UCSD-AML1 (cell line): ENCODE measurements at regions not wholly inside any gene's neighbourhood (a gene's known extent, or its start where the extent isn't known, plus 50 kb on each side); places are given as distances from the start of the nearest gene placed in this dataset.

Experiments
- DNase-seq: peaks from one replicate; lab custom pipeline; 2025; ENCODE audit not compliant: unreplicated experiment; lab: John Stamatoyannopoulos, UW

DNA sequence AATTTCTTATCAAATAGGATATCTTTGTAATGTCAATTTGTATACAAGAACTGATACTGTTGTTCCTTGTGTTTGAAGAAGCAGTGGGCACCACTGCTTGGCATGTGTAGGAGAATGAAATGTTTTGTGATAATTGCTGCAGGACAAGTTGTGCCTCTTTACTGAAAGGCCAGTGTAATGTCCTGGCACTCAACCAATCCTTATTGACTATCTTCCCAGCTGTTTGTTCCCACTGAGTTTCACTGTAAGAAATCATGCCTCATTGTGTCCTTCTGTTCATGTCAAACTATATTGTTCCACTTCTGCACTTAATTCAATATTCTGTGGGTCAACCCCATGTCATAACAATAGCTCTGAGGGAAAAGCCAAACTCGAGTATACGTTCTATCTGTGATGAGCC, 136.1 kb upstream of the FAM83B start:
- DNase-seq: no peak

DNA sequence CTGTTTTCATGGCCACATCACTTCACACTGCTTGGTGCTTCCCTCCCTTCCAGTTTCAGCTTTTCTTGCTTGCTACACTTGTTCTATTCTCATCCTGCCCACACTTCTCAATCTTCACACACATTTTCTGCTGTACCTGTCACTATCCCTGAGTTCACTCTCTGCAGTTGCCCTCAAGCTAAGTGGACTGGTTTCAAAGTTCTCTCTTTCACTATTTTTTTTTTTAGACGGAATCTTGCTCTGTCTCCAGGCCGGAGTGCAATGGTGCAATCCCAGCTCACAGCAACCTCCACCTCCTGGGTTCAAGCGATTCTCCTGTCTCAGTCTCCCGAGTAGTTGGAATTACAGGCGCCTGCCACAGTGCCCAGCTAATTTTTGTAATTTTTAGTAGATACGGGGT, 130.6 kb upstream of the FAM83B start:
- DNase-seq: no peak

DNA sequence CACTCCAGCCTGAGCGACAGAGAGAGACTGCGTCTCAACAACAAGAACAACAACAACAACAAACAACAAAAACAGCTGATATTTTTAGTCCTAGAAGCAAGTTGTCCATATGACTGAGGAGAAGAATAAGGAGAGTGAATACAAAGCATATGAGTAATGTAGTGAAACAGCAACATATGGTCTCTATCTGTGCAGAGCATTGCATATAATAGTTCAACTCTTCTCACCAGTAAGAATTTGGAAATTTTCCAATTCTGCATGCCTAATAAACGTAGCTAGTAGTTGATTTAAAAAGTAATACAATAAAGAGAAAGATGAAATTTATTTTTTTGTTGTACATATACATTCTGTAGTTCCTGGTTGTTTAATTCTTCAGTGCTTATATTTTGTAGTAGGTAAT, 129.7 kb upstream of the FAM83B start:
- no peak for DNase-seq

DNA sequence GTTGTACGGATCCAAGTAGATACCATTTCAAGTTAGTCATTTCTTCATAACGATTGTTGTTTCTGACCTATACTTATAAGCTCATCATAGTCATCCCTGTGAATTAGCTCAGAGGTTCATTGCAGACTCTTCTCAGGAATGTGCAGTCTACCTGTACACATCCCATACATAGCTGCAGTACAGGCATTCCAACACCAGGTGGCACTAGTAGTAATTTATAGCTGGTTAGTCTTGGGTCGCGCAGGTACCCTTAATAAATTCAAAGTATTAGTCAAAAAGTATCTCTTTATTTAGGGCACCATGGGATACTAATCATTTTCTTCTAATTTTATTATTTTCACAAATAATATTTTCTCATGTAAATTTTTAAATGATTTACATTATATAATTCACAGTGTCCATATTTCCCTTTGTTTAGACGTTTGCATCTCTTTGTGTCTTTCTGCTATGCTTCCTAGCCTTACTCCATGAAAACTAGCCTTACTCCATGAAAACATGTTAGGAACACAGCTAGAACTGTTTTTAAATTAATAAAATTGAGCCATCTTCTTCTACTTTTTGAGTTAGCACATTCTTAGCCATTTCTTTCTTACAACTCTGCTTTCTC, 128.6 kb upstream of the FAM83B start:
- peak; percentile 11 for DNase-seq

DNA sequence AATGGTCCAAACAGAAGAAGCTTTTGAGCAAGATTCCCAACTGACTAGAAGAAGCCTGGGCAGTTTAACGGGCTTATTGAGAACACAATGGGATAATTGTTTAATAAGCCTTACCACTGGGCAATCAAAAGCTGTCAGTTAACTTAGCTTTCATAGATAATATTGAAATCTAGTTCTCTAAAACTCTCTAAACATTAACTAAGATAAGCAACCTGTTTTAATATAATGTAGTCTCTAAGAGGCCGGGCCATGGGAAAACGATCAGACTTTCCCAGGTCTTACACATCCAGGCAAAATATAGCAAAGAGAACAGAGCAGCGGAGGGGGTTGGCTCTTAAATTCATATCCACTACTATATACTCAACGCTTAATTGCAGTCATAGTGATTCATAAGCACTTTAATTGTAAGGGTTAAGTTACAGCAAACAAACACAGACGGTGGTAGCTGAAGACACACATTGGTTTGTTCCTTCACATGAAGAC, 128.0 kb upstream of the FAM83B start:
- DNase-seq: no peak

DNA sequence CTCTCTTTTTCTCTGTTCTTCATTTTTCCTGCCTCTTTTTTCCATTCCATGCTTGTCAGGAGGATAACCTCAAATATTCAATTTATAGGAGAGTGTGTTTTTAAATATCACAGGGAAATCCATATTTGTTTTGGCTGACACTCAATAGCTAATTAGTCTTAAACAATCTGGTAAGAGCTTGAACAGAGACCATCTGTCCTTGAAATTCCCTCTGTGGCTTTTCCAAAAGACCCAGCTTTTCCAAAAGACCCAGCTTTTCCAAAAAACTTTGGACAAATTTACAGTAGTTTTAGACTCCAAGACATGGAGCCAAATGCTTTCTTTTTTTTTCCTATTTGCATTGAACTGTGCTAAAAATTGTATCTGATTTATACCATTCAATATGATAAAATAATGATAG, 127.4 kb upstream of the FAM83B start:
- no peak for DNase-seq

DNA sequence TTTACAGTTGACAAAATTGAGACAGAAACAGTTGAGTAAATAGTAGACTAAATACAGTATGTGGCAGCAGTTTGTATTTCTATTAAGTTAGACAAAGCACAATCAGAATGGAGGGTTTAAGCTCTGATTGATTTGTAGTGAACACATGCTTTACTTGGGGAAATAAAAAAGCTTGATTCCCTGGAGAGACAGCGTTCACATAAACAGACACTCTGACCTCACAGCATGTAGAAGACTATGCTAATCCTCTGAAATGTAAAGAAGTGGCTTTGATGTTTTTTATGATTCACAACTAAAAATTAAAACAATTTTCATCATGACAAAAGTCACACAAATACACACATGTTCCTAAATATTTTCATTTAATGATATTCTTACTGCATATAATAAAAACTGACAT, 126.9 kb upstream of the FAM83B start:
- no peak for DNase-seq

DNA sequence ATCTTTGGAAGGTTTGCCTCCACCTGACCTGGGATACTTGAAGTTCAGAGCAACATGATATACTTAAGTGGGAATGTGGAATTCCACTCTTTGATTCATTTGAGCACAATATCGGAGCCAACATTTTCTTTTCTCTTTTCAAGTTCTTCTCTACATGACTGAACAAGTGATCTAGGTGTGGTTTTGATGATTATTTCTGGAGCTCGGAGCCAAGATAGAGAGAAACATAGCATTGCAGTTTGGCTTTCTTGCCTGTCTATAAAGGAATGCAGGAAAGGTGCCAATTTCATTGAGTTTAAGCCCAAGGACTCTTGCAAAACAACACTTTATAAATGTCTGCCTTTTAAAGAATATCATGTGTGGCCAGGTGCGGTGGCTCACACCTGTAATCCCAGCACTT, 124.2 kb upstream of the FAM83B start:
- DNase-seq: no peak

DNA sequence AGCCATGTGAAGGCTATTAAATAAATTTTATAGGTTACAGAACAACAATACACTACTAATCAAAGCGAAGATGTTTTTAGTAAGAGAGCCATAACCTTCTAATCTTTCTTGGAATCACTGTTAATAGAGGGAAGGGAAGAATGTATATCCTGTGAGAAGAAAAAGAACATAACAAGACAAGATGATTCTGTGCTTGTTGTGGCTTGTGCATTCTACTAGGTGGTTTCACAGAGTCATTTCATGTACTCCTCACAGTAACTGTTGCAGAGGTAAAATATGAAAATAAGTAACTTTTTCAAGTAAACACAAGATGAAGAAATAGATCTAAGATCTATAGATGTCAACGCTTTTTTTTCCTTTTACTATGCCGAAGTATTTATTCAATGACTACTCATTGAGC, 116.9 kb upstream of the FAM83B start:
- no peak for DNase-seq

DNA sequence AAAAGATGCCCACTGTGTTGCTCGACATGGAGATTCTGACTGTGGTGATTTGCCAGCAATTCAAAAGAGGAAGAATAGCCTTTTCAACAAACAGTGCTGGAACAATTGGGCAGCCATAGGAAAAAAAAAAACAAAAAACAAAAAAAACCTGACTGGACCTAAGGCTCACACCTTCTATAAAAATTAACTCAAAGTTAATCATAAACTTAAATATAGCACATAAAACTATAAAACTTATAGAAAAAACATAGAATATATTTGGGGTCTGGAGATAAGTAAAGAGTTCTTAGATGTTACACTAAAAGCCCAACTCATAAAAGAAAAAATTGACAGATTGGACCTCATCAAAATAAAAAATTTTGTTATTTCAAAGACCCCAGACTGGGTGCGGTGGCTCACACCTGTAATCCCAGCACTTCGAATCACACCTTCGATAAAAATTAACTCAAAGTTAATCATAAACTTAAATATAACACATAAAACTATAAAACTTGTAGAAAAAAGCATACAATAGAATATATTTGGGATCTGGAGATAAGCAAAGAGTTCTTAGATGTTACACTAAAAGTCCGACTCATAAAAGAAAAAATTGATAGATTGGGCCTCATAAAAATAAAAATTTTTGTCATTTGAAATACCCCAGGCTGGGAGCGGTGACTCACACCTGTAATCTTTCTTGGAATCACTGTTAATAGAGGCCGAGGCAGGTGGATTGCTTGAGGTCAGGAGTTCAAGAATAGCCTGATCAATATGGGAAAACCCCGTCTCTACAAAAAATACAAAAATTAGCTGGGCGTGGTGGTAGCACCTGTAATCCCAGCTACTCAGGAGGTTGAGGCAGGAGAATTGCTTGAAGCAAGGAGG, 115.6 kb upstream of the FAM83B start:
- no peak for DNase-seq

DNA sequence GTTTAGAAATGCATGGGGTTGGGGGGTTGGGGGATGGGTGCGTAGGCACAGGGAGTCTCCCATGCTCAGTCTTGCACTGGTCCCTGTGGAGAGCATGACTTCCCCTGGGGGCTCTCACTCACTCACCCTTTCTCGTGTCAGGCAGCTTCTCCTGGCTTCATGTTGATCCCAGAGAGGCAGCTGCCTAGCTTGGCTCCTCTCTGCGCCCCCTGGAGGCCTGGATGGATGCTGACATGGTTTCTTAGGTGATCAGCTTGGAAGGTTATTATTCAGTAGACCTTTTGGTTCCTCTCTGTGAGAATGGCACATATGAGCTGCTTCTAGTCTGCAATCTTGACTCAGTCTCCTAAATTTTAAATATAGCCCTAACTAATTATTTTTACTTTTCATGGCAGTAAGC, 109.3 kb upstream of the FAM83B start:
- no peak for DNase-seq

DNA sequence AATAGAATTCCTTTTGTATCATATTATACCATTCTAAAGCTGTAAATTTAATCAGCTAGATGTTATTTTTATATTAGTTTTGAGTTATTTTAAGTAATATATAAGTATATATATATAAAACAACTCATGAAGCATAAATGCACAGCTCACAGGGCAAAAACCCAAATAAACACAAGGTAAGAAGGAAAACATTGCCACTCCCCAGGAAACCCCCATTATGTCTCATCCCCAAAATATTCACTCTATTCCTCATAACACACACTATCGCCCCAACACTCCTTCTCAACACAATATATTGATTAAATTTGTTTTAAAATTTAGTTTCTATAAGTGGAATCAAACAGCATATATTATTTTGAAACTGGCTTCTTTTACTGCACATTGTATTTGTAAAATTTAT, 98.6 kb upstream of the FAM83B start:
- no peak for DNase-seq

DNA sequence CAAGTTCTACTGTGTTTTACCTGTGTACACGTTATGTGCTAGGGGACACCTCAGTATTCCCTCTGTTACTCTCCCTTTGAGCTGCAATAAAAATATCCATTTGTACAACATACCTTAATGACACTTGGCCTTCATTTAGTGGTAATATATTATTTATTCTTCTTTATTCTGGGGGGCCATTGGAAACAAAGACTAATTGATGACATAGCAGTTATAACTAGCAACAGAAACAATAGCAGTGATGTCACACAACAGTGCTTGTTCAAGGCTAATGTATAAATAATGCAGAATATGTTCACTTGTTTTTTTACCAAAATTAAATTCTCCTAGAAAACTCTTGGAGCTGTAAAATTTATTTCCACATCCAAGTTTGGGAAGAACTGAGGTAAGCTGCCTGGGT, 92.2 kb upstream of the FAM83B start:
- DNase-seq: no peak

DNA sequence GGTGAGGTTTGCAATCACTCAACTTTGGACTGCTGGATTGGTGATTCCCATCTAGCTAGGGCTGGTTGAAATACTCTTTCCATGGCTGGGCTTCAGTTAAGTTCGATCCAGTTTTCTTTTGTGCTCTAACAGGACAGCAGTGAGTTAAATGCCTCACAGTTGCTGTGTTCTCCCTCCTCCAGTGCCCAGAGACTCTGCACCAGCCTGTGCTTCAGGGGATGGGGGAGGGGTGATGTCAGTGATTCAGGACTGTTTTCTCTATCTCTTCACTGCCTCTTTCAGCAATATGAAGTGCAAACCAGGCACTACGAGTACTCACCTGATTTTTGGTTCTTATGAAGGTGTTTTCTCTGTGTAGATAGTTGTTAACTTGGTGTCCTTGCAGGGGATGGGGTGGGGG, 88.2 kb upstream of the FAM83B start:
- DNase-seq: no peak

DNA sequence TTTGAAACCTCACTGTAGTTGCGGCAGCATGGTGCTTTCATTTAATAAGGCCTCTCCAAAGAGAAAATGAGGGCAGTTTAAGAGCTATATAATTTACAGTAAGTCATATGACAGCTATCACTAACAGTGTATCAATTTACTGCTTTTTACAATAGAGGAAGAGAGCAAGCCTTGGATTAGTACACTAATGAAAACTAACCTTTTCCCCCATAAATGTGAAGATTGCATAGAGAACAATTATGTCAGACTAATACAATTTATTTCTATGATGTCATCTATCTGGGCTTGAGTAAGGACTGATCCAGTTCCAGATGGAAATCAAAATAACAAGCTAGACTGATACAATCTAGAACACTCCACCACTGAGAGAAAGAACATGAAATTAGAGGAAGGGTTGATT, 78.1 kb upstream of the FAM83B start:
- DNase-seq: no peak

DNA sequence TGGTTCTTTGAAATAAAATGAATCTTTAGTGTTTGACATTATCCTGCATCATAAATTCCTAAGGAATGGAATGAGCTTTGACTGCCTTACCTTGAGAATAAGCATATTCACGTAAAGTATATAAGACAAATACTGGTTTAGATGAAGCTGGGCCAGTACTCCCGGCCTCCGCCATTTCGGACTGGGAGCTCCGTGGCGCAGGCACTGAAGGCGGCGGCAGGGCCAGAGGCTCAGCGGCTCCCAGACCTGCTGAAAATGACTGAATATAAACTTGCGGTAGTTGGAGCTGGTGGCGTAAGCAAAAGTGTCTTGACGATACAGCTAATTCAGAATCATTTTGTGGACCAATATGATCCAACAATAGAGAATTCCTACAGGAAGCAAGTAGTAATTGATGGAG, 76.2 kb upstream of the FAM83B start:
- DNase-seq: no peak

DNA sequence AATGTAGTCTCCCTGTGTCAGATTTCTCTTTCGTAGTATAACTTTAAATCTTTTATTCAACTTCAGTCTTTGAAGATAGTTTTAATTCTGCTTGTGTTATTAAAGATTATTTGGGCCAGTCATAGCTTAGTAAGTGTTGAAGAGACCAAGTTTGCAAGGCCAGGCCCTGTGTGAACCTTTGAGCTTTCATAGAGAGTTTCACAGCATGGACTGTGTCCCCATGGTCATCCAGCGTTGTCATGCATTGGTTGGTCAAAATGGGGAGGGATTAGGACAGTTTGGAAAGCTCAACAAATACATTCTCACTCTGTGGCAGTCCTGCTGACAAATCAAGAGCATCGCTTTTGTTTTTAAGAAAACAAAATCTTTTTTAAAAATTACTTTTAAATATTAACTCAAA, 74.6 kb upstream of the FAM83B start:
- DNase-seq: no peak

DNA sequence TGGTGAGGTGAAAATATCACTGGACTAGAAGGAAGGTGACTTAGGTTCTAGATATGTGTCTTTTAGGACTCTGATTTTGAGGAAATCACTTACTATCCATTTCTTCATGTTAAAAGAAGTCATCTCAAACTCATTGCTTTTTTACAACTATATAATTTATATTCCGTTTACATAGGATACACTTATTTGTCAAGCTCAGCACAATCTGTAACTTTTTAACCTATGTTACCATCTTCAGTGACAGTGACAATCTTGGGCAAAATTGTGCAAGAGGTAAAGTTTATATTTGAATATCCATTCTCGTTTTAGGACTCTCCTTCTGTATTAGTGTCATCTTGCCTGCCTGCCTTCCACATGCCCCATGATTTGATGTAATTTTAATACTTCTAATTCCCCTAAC, 74.0 kb upstream of the FAM83B start:
- no peak for DNase-seq

DNA sequence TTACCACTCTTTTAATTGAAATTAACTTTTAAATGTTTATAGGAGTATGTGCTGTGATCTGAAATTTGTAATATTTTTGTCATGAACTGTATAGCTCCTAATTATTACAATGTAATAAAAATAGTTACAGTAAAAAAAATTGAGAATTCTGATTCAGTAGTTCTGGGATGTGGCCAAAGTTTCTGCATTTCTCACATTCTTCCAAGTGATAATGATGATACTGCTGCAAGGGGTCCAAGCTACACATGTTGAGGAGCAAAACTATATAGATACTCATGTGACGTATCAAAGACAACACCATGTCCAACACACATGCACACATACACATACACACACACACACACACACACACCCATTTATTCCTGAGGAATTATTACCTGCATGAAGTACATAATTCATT, 71.0 kb upstream of the FAM83B start:
- no peak for DNase-seq

DNA sequence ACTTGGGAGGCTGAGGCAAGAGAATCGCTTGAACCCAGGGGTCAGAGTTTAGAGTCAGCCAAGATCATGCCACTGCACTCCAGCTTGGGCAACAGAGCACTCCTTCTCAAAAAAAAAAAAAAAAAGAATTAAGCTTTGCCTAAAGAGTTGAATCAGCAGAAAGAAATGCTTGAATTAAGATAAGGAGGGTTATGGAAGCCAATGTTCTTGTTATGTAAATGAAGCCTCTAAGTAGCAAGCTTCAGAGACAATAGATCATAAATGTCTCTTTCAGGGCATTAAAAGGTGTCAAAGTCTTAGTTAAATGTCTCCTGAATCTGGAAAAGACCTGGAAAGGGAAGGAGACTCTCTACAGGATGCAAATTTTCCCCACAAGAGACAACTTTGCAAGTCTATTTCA, 69.7 kb upstream of the FAM83B start:
- no peak for DNase-seq

DNA sequence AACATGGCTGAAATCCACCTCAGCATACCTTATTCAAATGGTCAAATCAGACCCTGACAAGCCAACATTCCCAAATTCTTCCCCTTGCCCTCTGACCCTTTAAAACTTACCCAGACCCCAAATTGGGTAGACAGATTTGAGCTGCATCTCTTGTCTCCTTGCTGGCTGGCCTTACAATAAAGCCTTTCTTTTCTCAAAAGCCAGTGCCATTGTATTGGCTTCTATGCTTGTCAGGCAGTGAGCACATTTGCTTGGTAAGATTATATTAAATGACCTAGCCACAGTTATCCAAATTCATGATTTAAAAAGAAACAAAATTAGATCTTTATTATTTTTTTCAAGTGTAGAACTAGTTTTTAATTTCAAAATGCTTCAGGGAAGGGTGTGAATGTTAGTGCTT, 67.8 kb upstream of the FAM83B start:
- DNase-seq: no peak

DNA sequence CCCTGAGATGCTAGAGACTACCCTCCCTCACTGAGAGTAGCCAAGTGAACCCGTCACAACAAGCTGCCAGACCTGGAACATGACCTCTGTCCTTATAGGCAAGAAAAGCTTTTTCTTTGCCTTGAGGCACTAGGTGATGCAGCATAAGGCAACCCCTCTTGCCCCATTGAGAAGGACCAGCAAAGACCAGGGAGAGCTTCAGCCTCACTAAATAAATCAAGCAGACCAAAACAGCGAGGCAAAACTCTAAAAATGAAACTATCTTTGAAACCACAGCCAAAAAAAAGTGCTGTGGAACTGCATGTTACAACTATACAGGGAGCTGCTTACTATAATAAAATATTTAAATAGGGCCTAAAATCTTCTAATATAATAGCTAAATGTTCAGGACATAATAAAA, 62.6 kb upstream of the FAM83B start:
- no peak for DNase-seq

DNA sequence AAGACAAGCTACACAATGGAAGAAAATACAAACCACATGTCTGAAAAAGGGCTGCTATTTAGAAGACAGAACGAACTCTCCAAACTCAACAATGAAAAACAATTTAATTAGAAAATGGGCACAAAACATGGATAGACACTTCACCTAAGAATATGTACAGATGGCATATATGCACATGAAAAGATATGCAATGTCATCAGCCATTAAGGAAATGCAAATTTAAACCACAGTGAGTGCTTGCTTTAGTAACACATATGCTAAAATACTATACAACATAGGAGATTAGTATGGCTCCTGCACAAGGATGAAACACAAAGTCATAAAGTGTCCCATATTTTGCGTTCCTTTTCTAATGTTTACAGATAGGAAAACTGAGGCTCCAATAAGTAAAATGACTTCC, 60.4 kb upstream of the FAM83B start:
- no peak for DNase-seq
